Osteoblast (primary cell): ENCODE measurements at regions not wholly inside any gene's neighbourhood (a gene's known extent, or its start where the extent isn't known, plus 50 kb on each side); places are given as distances from the start of the nearest gene placed in this dataset.

ENCODE experiments used
- DNase-seq: peaks from one replicate; pipeline ENCODE4 v3.0.0; 2011; ENCODE audit warnings: low spot score, mixed read lengths; ENCODE audit not compliant: insufficient read length; ENCODE audit errors: missing footprints
- H2AFZ ChIP-seq: 2 replicates; pipeline ENCODE4 v1.6.0; 2011; ENCODE audit warnings: mild to moderate bottlenecking, low read length
- H3K27ac ChIP-seq: 2 replicates; pipeline ENCODE4 v1.5.1; 2011; ENCODE audit warnings: mild to moderate bottlenecking, low read depth, low read length, moderate library complexity
- H3K27me3 ChIP-seq: 2 replicates; pipeline ENCODE4 v1.6.0; 2012; ENCODE audit warnings: mild to moderate bottlenecking, control low read depth, inconsistent platforms, low read length, moderate library complexity; ENCODE audit not compliant: insufficient read depth
- H3K36me3 ChIP-seq: 2 replicates; pipeline ENCODE4 v1.5.1; 2011; ENCODE audit warnings: mild to moderate bottlenecking, low read length, control low read depth, moderate library complexity; ENCODE audit not compliant: insufficient read depth
- H3K4me1 ChIP-seq: 2 replicates; pipeline ENCODE4 v1.5.1; 2011; ENCODE audit warnings: mild to moderate bottlenecking, low read length, control low read depth, moderate library complexity; ENCODE audit not compliant: insufficient read depth
- H3K4me2 ChIP-seq: 2 replicates; pipeline ENCODE4 v1.6.0; 2011; ENCODE audit warnings: mild to moderate bottlenecking, low read length; ENCODE audit not compliant: insufficient read depth
- H3K4me3 ChIP-seq: fragments of 200-600 bp; sonication (generic); 3 replicates; pipeline ENCODE4 v1.5.1; 2012; ENCODE audit warnings: mild to moderate bottlenecking, low read length, inconsistent platforms; ENCODE audit not compliant: insufficient read depth
- H3K79me2 ChIP-seq: 2 replicates; pipeline ENCODE4 v1.6.0; 2012; ENCODE audit warnings: mild to moderate bottlenecking, low read length, control low read depth, inconsistent platforms; ENCODE audit not compliant: insufficient read depth
- H3K9me3 ChIP-seq: 2 replicates; pipeline ENCODE4 v1.5.1; 2011; ENCODE audit warnings: low read depth, low read length, control low read depth
- H4K20me1 ChIP-seq: 2 replicates; pipeline ENCODE4 v1.6.0; 2012; ENCODE audit warnings: mild to moderate bottlenecking, low read length, control low read depth; ENCODE audit not compliant: insufficient read depth
- TF ChIP-seq, protein P1 (sequence below): IDR thresholded peaks from 2 replicates; pipeline ENCODE4 v1.5.1; 2011; ENCODE audit warnings: mild to moderate bottlenecking, low read depth, low read length, moderate library complexity; ENCODE audit errors: extremely low read depth

- Histone ChIP-seq H3K27ac (no peak overlapping the region), H3K4me3 (no peak overlapping the region), H3K9me3 (no peaks in the 10 kb centered on the region), H3K4me1 (peaks cover 2% of the 10 kb centered on the region), H3K79me2 (no peaks in the 10 kb centered on the region), H4K20me1 (no peaks in the 10 kb centered on the region), H2AFZ (peak overlapping the region; percentile 86), H3K27me3 (no peaks in the 10 kb centered on the region), H3K4me2 (peak overlapping the region; percentile 29), H3K36me3 (no peaks in the 10 kb centered on the region)
- TF ChIP-seq, protein P1, sequence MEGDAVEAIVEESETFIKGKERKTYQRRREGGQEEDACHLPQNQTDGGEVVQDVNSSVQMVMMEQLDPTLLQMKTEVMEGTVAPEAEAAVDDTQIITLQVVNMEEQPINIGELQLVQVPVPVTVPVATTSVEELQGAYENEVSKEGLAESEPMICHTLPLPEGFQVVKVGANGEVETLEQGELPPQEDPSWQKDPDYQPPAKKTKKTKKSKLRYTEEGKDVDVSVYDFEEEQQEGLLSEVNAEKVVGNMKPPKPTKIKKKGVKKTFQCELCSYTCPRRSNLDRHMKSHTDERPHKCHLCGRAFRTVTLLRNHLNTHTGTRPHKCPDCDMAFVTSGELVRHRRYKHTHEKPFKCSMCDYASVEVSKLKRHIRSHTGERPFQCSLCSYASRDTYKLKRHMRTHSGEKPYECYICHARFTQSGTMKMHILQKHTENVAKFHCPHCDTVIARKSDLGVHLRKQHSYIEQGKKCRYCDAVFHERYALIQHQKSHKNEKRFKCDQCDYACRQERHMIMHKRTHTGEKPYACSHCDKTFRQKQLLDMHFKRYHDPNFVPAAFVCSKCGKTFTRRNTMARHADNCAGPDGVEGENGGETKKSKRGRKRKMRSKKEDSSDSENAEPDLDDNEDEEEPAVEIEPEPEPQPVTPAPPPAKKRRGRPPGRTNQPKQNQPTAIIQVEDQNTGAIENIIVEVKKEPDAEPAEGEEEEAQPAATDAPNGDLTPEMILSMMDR = no peak
- no peak for DNase-seq
Measured at GRCh38 chr7:91759205-91759863, 121.2 kb downstream of the MTERF1 start.

DNA sequence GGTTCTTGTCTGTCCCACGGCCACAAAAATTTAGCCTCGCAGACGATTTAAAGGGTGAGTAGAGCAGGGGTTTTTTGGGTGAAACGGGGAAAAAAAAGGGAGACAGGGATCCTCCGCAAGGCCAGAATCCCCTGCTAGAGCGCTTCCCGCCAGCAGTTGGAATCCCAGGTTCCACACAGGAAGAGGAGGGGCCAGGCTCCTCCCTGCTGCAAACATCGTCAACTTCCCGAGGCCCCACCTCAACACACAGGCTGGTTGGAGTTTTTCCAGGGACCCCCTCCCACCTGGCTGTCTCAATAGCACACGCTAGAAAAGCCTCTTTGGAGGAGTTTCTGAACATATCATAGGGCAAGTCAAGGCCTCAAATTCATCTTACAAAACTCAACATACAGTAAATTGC is 112.7 kb downstream of the MTERF1 start:
- Histone ChIP-seq H3K4me3 (no peak overlapping the region), H3K27ac (no peak overlapping the region), H3K79me2 (no peaks in the 10 kb centered on the region), H3K4me2 (no peak overlapping the region), H3K9me3 (no peaks in the 10 kb centered on the region), H4K20me1 (no peaks in the 10 kb centered on the region), H3K4me1 (peaks cover 12% of the 10 kb centered on the region), H3K36me3 (no peaks in the 10 kb centered on the region), H2AFZ (no peak overlapping the region), H3K27me3 (no peaks in the 10 kb centered on the region)
- DNase-seq = no peak
- TF ChIP-seq, protein P1 = no peak

GRCh38 chr7:91771394-91771793 is 109.1 kb downstream of the MTERF1 start:
- H4K20me1 ChIP-seq = no peaks in the 10 kb centered on the region
- H3K79me2 ChIP-seq = no peaks in the 10 kb centered on the region
- H3K4me2 ChIP-seq = no peak overlapping the region
- TF ChIP-seq, protein P1 = no peak
- H3K27me3 ChIP-seq = no peaks in the 10 kb centered on the region
- H3K4me1 ChIP-seq = peaks cover 12% of the 10 kb centered on the region
- peak overlapping the region; percentile 0 for H3K27ac ChIP-seq
- H3K36me3 ChIP-seq = no peaks in the 10 kb centered on the region
- no peak overlapping the region for H2AFZ ChIP-seq
- H3K9me3 ChIP-seq = no peaks in the 10 kb centered on the region
- no peak for DNase-seq
- no peak overlapping the region for H3K4me3 ChIP-seq

GRCh38 chr7:91771921-91772815 is 108.3 kb downstream of the MTERF1 start:
- no peak overlapping the region for H3K4me2 ChIP-seq
- H2AFZ ChIP-seq = no peak overlapping the region
- peak overlapping the region; percentile 0 for H3K27ac ChIP-seq
- H3K36me3 ChIP-seq = no peaks in the 10 kb centered on the region
- DNase-seq = peak; percentile 51
- TF ChIP-seq, protein P1 = no peak
- H3K79me2 ChIP-seq = no peaks in the 10 kb centered on the region
- no peaks in the 10 kb centered on the region for H3K27me3 ChIP-seq
- H3K4me3 ChIP-seq = no peak overlapping the region
- H3K9me3 ChIP-seq = no peaks in the 10 kb centered on the region
- peaks cover 12% of the 10 kb centered on the region for H3K4me1 ChIP-seq
- H4K20me1 ChIP-seq = no peaks in the 10 kb centered on the region
